HL-60 (cell line): ENCODE measurements at regions not wholly inside any gene's neighbourhood (a gene's known extent, or its start where the extent isn't known, plus 50 kb on each side); places are given as distances from the start of the nearest gene placed in this dataset.

Experiments
- CTCF ChIP-seq: IDR thresholded peaks from one replicate; pipeline ENCODE4 v1.5.1; 2011; ENCODE audit warnings: low read length, control low read depth, inconsistent platforms; ENCODE audit not compliant: insufficient read depth
- POLR2AphosphoS5 ChIP-seq: IDR thresholded peaks from 2 replicates; pipeline ENCODE4 v1.6.1; 2012; ENCODE audit warnings: low read depth

- TF ChIP-seq POLR2AphosphoS5 (no peak), CTCF (no peak)
Observed at GRCh38 chrX:148133105-148133725, 152.1 kb downstream of the FMR1NB start.
